ENCODE measurements at regions not wholly inside any gene's neighbourhood (a gene's known extent, or its start where the extent isn't known, plus 50 kb on each side); places are given as distances from the start of the nearest gene placed in this dataset.

GRCh38 chr1:100642826-100643225 lies 76.7 kb upstream of the VCAM1 start:
- TF ChIP-seq YY1 (IDR thresholded peaks at IDR 0.05; ENCODE audit: insufficient read depth, insufficient read length) (no peak), ZNF274 (IDR thresholded peaks at IDR 0.05; ENCODE audit: low read depth, low read length) (no peak), SUZ12 (IDR thresholded peaks at IDR 0.05; ENCODE audit: extremely low read depth, insufficient read depth, insufficient read length) (no peak)
